ENCODE measurements at regions not wholly inside any gene's neighbourhood (a gene's known extent, or its start where the extent isn't known, plus 50 kb on each side); places are given as distances from the start of the nearest gene placed in this dataset.

DNA sequence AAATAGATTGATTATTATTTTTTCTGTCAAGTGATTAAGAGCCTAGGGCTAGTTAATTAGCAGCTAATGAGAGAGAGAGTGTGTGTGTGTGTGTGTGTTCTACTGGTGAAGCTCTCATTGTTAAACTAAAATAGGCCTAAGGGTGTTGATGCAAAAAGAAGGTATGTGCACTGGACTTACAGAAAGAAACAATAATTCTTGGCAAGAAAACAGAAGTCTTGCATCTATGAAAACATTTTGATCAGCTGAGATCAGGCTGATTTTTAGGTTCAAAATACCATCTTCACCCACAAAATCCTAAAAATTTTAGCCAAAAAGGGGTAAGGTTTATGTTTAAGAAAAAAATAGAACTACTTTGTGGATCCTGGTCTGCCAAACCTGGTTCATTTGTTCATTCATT lies 106.5 kb downstream of the POSTN start:
- no peak for TF ChIP-seq POLR2A (IDR thresholded peaks at IDR 0.05)
- TF ChIP-seq, protein P1, sequence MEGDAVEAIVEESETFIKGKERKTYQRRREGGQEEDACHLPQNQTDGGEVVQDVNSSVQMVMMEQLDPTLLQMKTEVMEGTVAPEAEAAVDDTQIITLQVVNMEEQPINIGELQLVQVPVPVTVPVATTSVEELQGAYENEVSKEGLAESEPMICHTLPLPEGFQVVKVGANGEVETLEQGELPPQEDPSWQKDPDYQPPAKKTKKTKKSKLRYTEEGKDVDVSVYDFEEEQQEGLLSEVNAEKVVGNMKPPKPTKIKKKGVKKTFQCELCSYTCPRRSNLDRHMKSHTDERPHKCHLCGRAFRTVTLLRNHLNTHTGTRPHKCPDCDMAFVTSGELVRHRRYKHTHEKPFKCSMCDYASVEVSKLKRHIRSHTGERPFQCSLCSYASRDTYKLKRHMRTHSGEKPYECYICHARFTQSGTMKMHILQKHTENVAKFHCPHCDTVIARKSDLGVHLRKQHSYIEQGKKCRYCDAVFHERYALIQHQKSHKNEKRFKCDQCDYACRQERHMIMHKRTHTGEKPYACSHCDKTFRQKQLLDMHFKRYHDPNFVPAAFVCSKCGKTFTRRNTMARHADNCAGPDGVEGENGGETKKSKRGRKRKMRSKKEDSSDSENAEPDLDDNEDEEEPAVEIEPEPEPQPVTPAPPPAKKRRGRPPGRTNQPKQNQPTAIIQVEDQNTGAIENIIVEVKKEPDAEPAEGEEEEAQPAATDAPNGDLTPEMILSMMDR (IDR thresholded peaks at IDR 0.05), result no peak

All from right lobe of liver (tissue), 4 donors.